Brain microvascular endothelial cell (primary cell): ENCODE measurements at regions not wholly inside any gene's neighbourhood (a gene's known extent, or its start where the extent isn't known, plus 50 kb on each side); places are given as distances from the start of the nearest gene placed in this dataset.

Source experiments
- DNase-seq: peaks from one replicate; pipeline ENCODE4 v3.0.0-alpha.2; 2020
- H3K27ac ChIP-seq: fragments of 250-450 bp; sonication (Bioruptor Pico); 2 replicates; pipeline ENCODE4 v1.5.1; 2020; ENCODE audit warnings: mild to moderate bottlenecking, moderate library complexity
- H3K27me3 ChIP-seq: fragments of 250-450 bp; sonication (Bioruptor Pico); replicated peaks from 2 replicates; pipeline ENCODE4 v1.5.1; 2020; ENCODE audit warnings: mild to moderate bottlenecking
- H3K36me3 ChIP-seq: fragments of 250-450 bp; sonication (Bioruptor Pico); replicated peaks from 2 replicates; pipeline ENCODE4 v1.5.1; 2020; ENCODE audit warnings: mild to moderate bottlenecking
- H3K4me3 ChIP-seq: 2 replicates; pipeline ENCODE4 v1.5.1; 2011; ENCODE audit warnings: low read depth, mild to moderate bottlenecking, control low read depth, low read length, moderate library complexity
- in situ Hi-C: cut with HindIII; loops from 2 replicates; pipeline ENCODE4 v1.10.0; 2017; ENCODE audit warnings: low sequenced_read_pairs, low pct_ligation_motif_present
- TF ChIP-seq, protein P1 (sequence below): IDR thresholded peaks from 2 replicates; pipeline ENCODE4 v1.5.1; 2011; ENCODE audit warnings: low read depth, mild to moderate bottlenecking, moderate library complexity, low read length, control low read depth, inconsistent platforms; ENCODE audit errors: missing control alignments

- Histone ChIP-seq H3K36me3 (no peaks in the 10 kb centered on the region), H3K27ac (no peak overlapping the region), H3K27me3 (no peaks in the 10 kb centered on the region), H3K4me3 (no peak overlapping the region)
- in situ Hi-C loops, result no loop called here
- TF ChIP-seq, protein P1, sequence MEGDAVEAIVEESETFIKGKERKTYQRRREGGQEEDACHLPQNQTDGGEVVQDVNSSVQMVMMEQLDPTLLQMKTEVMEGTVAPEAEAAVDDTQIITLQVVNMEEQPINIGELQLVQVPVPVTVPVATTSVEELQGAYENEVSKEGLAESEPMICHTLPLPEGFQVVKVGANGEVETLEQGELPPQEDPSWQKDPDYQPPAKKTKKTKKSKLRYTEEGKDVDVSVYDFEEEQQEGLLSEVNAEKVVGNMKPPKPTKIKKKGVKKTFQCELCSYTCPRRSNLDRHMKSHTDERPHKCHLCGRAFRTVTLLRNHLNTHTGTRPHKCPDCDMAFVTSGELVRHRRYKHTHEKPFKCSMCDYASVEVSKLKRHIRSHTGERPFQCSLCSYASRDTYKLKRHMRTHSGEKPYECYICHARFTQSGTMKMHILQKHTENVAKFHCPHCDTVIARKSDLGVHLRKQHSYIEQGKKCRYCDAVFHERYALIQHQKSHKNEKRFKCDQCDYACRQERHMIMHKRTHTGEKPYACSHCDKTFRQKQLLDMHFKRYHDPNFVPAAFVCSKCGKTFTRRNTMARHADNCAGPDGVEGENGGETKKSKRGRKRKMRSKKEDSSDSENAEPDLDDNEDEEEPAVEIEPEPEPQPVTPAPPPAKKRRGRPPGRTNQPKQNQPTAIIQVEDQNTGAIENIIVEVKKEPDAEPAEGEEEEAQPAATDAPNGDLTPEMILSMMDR, result no peak
- no peak for DNase-seq
These were observed 230.0 kb downstream of the MAGEE1 start for GRCh38 chrX:76657499-76657898.
